ENCODE measurements at regions not wholly inside any gene's neighbourhood (a gene's known extent, or its start where the extent isn't known, plus 50 kb on each side); places are given as distances from the start of the nearest gene placed in this dataset.

- POLR2A ChIA-PET, result no interaction called here
- CTCF ChIA-PET, result interaction anchor here (1.1 to 1.8 kb wide), 3 partner anchors 9 to 16 kb away, joined by 3 to 5 read pairs (median 4); no protein-coding TSS in a partner anchor
- Histone ChIP-seq H3K4me1 (ENCODE audit: control insufficient read depth, extremely low read depth, insufficient read depth, low read length) (peaks cover 28% of the 10 kb centered on the region), H3K27me3 (ENCODE audit: control insufficient read depth in 2 of 2, insufficient read depth in 2 of 2, low read length in 2 of 2) (no peaks in the 10 kb centered on the region), H2AFZ (ENCODE audit: low read depth, low read length) (peak overlapping the region; percentile 71), H3K27ac (ENCODE audit: insufficient read depth, low read depth, low read length) (peak overlapping the region; percentile 54), H3K9me3 (replicated peaks; ENCODE audit: control insufficient read depth, insufficient read depth, low read length) (no peaks in the 10 kb centered on the region), H3K79me2 (ENCODE audit: control insufficient read depth, insufficient read depth, low read length) (no peaks in the 10 kb centered on the region), H4K20me1 (replicated peaks; ENCODE audit: control insufficient read depth, extremely low read depth, insufficient read depth, low read length) (no peaks in the 10 kb centered on the region), H3K36me3 (ENCODE audit: control insufficient read depth in 2 of 2, extremely low read depth in 1 of 2, insufficient read depth in 2 of 2, low read length in 2 of 2) (no peaks in the 10 kb centered on the region), H3K4me2 (ENCODE audit: insufficient read depth, low read length) (no peak overlapping the region), H3K9me1 (replicated peaks; ENCODE audit: control insufficient read depth, extremely low read depth, insufficient read depth, low read length) (no peaks in the 10 kb centered on the region), H3K9ac (replicated peaks; ENCODE audit: extremely low read depth, insufficient read depth, low read length) (no peak overlapping the region), H3K4me3 (replicated peaks in 1 of 3; ENCODE audit: insufficient read depth in 1 of 3, low read depth in 1 of 3, low read length in 3 of 3) (no peak overlapping the region)
- DNase-seq (ENCODE audit: low read depth, low spot score) (peak; percentile 35), FAIRE-seq (peak; percentile 56)
- TF ChIP-seq CTCF (IDR thresholded peaks at IDR 0.05; ENCODE audit: extremely low read depth in 1 of 2, insufficient read depth in 1 of 2, low read depth in 1 of 2, low read length in 2 of 2) (no peak), MYC (IDR thresholded peaks at IDR 0.05; ENCODE audit: low read depth, low read length) (no peak), POLR2A (IDR thresholded peaks at IDR 0.05; ENCODE audit: low read depth, low read length) (no peak), MAX (IDR thresholded peaks at IDR 0.05; ENCODE audit: insufficient read depth, insufficient read length) (no peak), FOS (IDR thresholded peaks at IDR 0.05; ENCODE audit: borderline replicate concordance, insufficient read depth, low read length) (no peak), GATA2 (IDR thresholded peaks at IDR 0.05; ENCODE audit: insufficient read depth, insufficient read length, low read depth, low read length) (no peak), POLR2AphosphoS5 (IDR thresholded peaks at IDR 0.05; ENCODE audit: insufficient read depth, low read depth, low read length) (no peak), EZH2 (IDR thresholded peaks at IDR 0.05; ENCODE audit: borderline replicate concordance, low read depth, low read length, severe bottlenecking) (no peak), JUN (IDR thresholded peaks at IDR 0.05; ENCODE audit: borderline replicate concordance, insufficient read depth, insufficient read length, low read depth) (peak; percentile 36)
- dilution Hi-C loops (cut with MboI; ENCODE audit: extremely low pct_ligation_motif_present, low sequenced_read_pairs), result no loop called here
- intact Hi-C loops (cut with micrococcal nuclease), result no loop called here
- no TSS peak for BruUV-seq (replicated peaks)
These were observed 145.3 kb downstream of the PSMG1 start for GRCh38 chr21:39037807-39038405.

Data from endothelial cell of umbilical vein (primary cell).